ENCODE measurements at regions not wholly inside any gene's neighbourhood (a gene's known extent, or its start where the extent isn't known, plus 50 kb on each side); places are given as distances from the start of the nearest gene placed in this dataset.

GRCh38 chr5:106910486-106910885, 760.3 kb downstream of the EFNA5 start:
- Mint-ChIP-seq H3K4me1 (ENCODE audit: unreplicated experiment) (no peaks in the 10 kb centered on the region), H3K36me3 (ENCODE audit: low read depth, unreplicated experiment) (no peaks in the 10 kb centered on the region), H3K4me3 (ENCODE audit: unreplicated experiment) (no peak overlapping the region), H3K9me3 (ENCODE audit: unreplicated experiment) (no peaks in the 10 kb centered on the region), H3K27ac (ENCODE audit: unreplicated experiment) (no peak overlapping the region), H3K27me3 (ENCODE audit: unreplicated experiment) (peaks cover 4% of the 10 kb centered on the region)
- no peak for DNase-seq (ENCODE audit: low spot score)
- TF ChIP-seq CTCF (IDR thresholded peaks at IDR 0.05; ENCODE audit: unreplicated experiment): no peak

GRCh38 chr5:106909716-106910115, 761.0 kb downstream of the EFNA5 start:
- H3K27ac Mint-ChIP-seq (ENCODE audit: unreplicated experiment): no peak overlapping the region
- no peaks in the 10 kb centered on the region for H3K9me3 Mint-ChIP-seq (ENCODE audit: unreplicated experiment)
- no peak overlapping the region for H3K4me3 Mint-ChIP-seq (ENCODE audit: unreplicated experiment)
- no peak for DNase-seq (ENCODE audit: low spot score)
- no peak for TF ChIP-seq CTCF (IDR thresholded peaks at IDR 0.05; ENCODE audit: unreplicated experiment)
- no peaks in the 10 kb centered on the region for H3K4me1 Mint-ChIP-seq (ENCODE audit: unreplicated experiment)
- H3K36me3 Mint-ChIP-seq (ENCODE audit: low read depth, unreplicated experiment): no peaks in the 10 kb centered on the region
- H3K27me3 Mint-ChIP-seq (ENCODE audit: unreplicated experiment): peaks cover 1% of the 10 kb centered on the region

GRCh38 chr5:106907979-106908378, 762.8 kb downstream of the EFNA5 start:
- TF ChIP-seq CTCF (IDR thresholded peaks at IDR 0.05; ENCODE audit: unreplicated experiment): no peak
- Mint-ChIP-seq H3K27me3 (ENCODE audit: unreplicated experiment) (no peaks in the 10 kb centered on the region), H3K27ac (ENCODE audit: unreplicated experiment) (no peak overlapping the region), H3K4me3 (ENCODE audit: unreplicated experiment) (no peak overlapping the region), H3K36me3 (ENCODE audit: low read depth, unreplicated experiment) (no peaks in the 10 kb centered on the region), H3K9me3 (ENCODE audit: unreplicated experiment) (no peaks in the 10 kb centered on the region), H3K4me1 (ENCODE audit: unreplicated experiment) (no peaks in the 10 kb centered on the region)
- DNase-seq (ENCODE audit: low spot score): no peak

GRCh38 chr5:106906199-106906598, 764.5 kb downstream of the EFNA5 start:
- H3K36me3 Mint-ChIP-seq (ENCODE audit: low read depth, unreplicated experiment): no peaks in the 10 kb centered on the region
- TF ChIP-seq CTCF (IDR thresholded peaks at IDR 0.05; ENCODE audit: unreplicated experiment): no peak
- H3K27ac Mint-ChIP-seq (ENCODE audit: unreplicated experiment): no peak overlapping the region
- no peaks in the 10 kb centered on the region for H3K9me3 Mint-ChIP-seq (ENCODE audit: unreplicated experiment)
- DNase-seq (ENCODE audit: low spot score): no peak
- no peak overlapping the region for H3K4me3 Mint-ChIP-seq (ENCODE audit: unreplicated experiment)
- no peaks in the 10 kb centered on the region for H3K27me3 Mint-ChIP-seq (ENCODE audit: unreplicated experiment)
- no peaks in the 10 kb centered on the region for H3K4me1 Mint-ChIP-seq (ENCODE audit: unreplicated experiment)

GRCh38 chr5:106894964-106895363, 775.8 kb downstream of the EFNA5 start:
- DNase-seq (ENCODE audit: low spot score): no peak
- H3K27me3 Mint-ChIP-seq (ENCODE audit: unreplicated experiment): no peaks in the 10 kb centered on the region
- peaks cover 5% of the 10 kb centered on the region for H3K4me1 Mint-ChIP-seq (ENCODE audit: unreplicated experiment)
- TF ChIP-seq CTCF (IDR thresholded peaks at IDR 0.05; ENCODE audit: unreplicated experiment): no peak
- no peaks in the 10 kb centered on the region for H3K36me3 Mint-ChIP-seq (ENCODE audit: low read depth, unreplicated experiment)
- no peak overlapping the region for H3K4me3 Mint-ChIP-seq (ENCODE audit: unreplicated experiment)
- H3K9me3 Mint-ChIP-seq (ENCODE audit: unreplicated experiment): no peaks in the 10 kb centered on the region
- H3K27ac Mint-ChIP-seq (ENCODE audit: unreplicated experiment): no peak overlapping the region

All from endothelial cell (in vitro differentiated cells).